Skin of body (tissue), 1 donor: ENCODE measurements at regions not wholly inside any gene's neighbourhood (a gene's known extent, or its start where the extent isn't known, plus 50 kb on each side); places are given as distances from the start of the nearest gene placed in this dataset.

Experiments used
- DNase-seq: peaks from one replicate; lab custom pipeline; 2025; lab: John Stamatoyannopoulos, UW

GRCh38 chr11:112400476-112401014 lies 139.9 kb upstream of the PLET1 start:
- DNase-seq, result peak; percentile 22

- DNase-seq, result no peak
Measured at GRCh38 chr11:112401036-112401769, 140.5 kb upstream of the PLET1 start.

- no peak for DNase-seq
Measured at GRCh38 chr11:112403432-112403831, 142.8 kb upstream of the PLET1 start.

GRCh38 chr11:112404112-112404511 lies 143.5 kb upstream of the PLET1 start:
- DNase-seq, result no peak

- DNase-seq, result no peak
Measured at GRCh38 chr11:112408517-112408916, 147.9 kb upstream of the PLET1 start.

GRCh38 chr11:112410325-112410724 lies 149.7 kb upstream of the PLET1 start:
- DNase-seq, result no peak

- DNase-seq, result no peak
Measured at GRCh38 chr11:112412383-112412782, 151.7 kb upstream of the PLET1 start.

- no peak for DNase-seq
Measured at GRCh38 chr11:112417339-112417738, 156.7 kb upstream of the PLET1 start.

GRCh38 chr11:112418438-112418837 lies 157.8 kb upstream of the PLET1 start:
- DNase-seq, result no peak

- no peak for DNase-seq
Measured at GRCh38 chr11:112421879-112422278, 161.2 kb upstream of the PLET1 start.

GRCh38 chr11:112425121-112425520 lies 164.5 kb upstream of the PLET1 start:
- no peak for DNase-seq

- DNase-seq, result no peak
Measured at GRCh38 chr11:112437096-112437495, 176.4 kb upstream of the PLET1 start.

- DNase-seq, result no peak
Measured at GRCh38 chr11:112439614-112440013, 179.0 kb upstream of the PLET1 start.

- no peak for DNase-seq
Measured at GRCh38 chr11:112440518-112440917, 179.9 kb upstream of the PLET1 start.

- DNase-seq, result no peak
Measured at GRCh38 chr11:112448168-112448567, 187.5 kb upstream of the PLET1 start.

- DNase-seq, result no peak
Measured at GRCh38 chr11:112448806-112449205, 188.1 kb upstream of the PLET1 start.

- DNase-seq, result no peak
Measured at GRCh38 chr11:112451250-112451649, 190.6 kb upstream of the PLET1 start.

- no peak for DNase-seq
Measured at GRCh38 chr11:112453601-112454577, 193.2 kb upstream of the PLET1 start.

GRCh38 chr11:112454841-112455240 lies 194.2 kb upstream of the PLET1 start:
- DNase-seq, result no peak

GRCh38 chr11:112455791-112456190 lies 195.1 kb upstream of the PLET1 start:
- DNase-seq, result no peak

- DNase-seq, result no peak
Measured at GRCh38 chr11:112457532-112457931, 196.9 kb upstream of the PLET1 start.

- no peak for DNase-seq
Measured at GRCh38 chr11:112459001-112459400, 198.3 kb upstream of the PLET1 start.
